Fibroblast of mammary gland (primary cell): ENCODE measurements at regions not wholly inside any gene's neighbourhood (a gene's known extent, or its start where the extent isn't known, plus 50 kb on each side); places are given as distances from the start of the nearest gene placed in this dataset.

ENCODE experiments used
- DNase-seq: peaks from one replicate; pipeline ENCODE4 v3.0.0-alpha.2; 2010; ENCODE audit warnings: low read depth
- H3K4me3 ChIP-seq: 2 replicates; pipeline ENCODE4 v1.5.1; 2011; ENCODE audit warnings: low read depth, mild to moderate bottlenecking, low read length, moderate library complexity; ENCODE audit not compliant: control insufficient read depth
- CTCF ChIP-seq: conservative IDR thresholded peaks from 2 replicates; pipeline ENCODE4 v1.5.1; 2011; ENCODE audit warnings: low read depth, low read length, inconsistent platforms; ENCODE audit not compliant: control insufficient read depth, insufficient read depth

DNA sequence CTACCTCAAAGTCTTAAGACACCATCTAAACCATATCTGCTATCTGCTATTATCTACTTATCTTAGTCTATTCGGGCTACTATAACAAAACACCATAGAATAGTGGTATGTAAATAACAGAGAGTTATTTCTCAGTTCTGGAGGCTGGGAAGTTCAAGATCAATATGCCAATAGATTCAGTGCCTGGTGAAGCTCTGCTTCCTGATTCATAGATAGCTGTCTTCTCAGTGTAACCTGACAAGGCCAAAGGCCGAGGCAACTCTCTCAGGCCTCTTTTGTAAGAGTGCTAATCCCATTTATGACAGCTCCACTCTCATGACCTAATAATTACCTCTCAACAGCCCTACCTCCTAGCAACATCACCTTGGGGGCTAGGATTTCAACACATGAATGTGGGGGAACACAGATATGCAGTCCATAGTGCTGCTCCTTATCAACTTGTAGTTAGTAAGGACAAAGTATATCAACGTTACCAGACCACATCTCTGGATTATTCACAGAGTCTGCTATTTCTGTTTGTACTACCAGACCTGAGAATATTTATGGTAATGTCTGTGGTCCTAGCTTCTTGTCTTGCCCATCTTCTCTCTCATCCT, 297.8 kb downstream of the FOXG1 start:
- no peak for DNase-seq
- TF ChIP-seq CTCF: no peak
- H3K4me3 ChIP-seq: no peak overlapping the region

GRCh38 chr14:29069228-29069627, 302.6 kb downstream of the FOXG1 start:
- DNase-seq: no peak
- TF ChIP-seq CTCF: no peak
- no peak overlapping the region for H3K4me3 ChIP-seq

DNA sequence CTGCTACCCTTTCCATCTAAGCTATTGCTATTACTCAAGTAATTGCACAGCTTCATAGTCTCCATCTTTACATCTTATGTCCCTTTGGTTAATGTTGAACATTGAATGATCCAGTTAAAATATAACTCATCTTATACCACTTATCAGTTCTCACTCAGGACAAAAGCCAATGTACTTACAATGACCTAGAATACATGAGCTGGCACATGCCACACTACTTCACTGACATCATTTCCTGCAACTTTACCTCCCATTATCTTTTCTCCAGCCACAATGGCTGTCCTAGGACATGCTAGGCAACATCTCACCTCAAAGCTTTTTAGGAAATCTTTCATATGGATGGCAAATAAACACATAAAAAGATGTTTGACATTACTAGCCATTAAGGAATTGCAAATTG, 309.2 kb downstream of the FOXG1 start:
- no peak for DNase-seq
- H3K4me3 ChIP-seq: no peak overlapping the region
- TF ChIP-seq CTCF: no peak

DNA sequence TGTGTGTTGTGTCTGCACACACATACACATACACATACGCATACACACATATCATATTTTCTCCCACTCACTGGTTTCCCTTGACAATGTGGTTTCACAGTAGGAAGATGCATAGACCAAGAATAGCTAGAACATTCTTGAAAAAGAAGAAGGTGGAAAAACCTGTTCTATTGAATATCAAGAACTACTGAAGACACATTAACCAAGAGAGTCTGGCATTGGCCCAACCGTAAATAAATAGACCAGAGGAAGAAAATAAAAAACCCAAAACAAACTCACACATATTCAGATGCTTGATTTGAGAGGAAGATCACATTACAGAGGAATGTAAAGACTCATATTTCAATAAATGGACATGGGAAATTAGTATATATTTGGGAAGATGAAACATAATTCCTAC, 311.3 kb downstream of the FOXG1 start:
- TF ChIP-seq CTCF: no peak
- no peak for DNase-seq
- no peak overlapping the region for H3K4me3 ChIP-seq

- no peak for DNase-seq
- no peak overlapping the region for H3K4me3 ChIP-seq
- no peak for TF ChIP-seq CTCF
Observed at GRCh38 chr14:29078810-29079522, 312.4 kb downstream of the FOXG1 start.

GRCh38 chr14:29085546-29085945, 319.0 kb downstream of the FOXG1 start:
- peak; percentile 26 for DNase-seq
- peak; percentile 59 for TF ChIP-seq CTCF
- H3K4me3 ChIP-seq: no peak overlapping the region
